GM18858 (cell line): ENCODE measurements at regions not wholly inside any gene's neighbourhood (a gene's known extent, or its start where the extent isn't known, plus 50 kb on each side); places are given as distances from the start of the nearest gene placed in this dataset.

Experiments used
- ATAC-seq: cut with Tn5 transposase; IDR thresholded peaks from one replicate; pipeline ENCODE4 v1.9.1; 2021; ENCODE audit not compliant: unreplicated experiment

DNA sequence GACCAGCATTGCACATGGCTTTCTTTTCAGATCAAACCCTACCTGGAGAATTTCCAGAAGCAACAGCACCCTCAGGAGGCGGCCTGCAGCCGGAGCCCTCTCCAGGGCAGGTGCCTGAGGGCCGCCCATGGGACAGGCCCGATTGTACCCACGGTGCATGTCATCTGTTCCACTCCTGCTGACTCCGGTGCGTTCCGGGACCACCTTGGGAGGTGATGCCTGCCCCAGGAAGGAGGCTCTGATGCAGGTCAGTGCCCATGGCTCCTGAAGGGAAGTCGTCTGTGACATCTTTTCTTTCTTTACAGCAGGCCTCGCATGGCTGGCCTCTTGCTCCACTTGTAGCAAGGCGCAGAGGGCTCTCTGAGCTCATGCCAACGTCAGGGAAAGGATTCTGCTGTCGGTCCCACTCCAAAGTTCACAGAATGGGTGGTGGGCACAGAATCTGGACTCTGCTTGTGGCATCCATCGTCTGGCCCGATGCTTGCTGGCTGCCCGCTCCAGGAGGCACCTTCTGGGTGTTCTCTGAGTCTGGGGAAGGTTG, 160.7 kb upstream of the RTL1 start:
- ATAC-seq = no peak

DNA sequence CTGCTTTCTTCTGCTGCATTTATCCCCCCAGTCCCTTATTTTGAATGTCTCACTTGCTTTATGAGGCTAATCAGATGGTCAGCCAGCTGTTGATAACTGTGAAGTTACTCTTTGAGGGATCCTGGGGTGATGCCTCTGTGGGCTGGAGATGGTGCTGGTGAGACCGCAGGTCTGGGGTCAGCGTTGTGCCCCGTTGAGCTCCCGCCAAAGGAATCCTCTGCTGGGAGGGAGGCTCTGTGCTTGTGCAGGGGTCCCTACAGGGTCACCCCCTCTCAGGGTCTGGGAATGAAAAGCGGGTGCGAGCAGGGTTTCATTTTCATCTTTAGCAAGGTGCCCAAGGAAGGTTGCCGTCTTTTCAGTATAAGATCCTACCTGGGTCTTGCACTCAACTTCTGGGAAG, 161.2 kb upstream of the RTL1 start:
- no peak for ATAC-seq

GRCh38 chr14:101065246-101065645, 161.7 kb upstream of the RTL1 start:
- no peak for ATAC-seq

- no peak for ATAC-seq
These were observed 162.5 kb upstream of the RTL1 start for GRCh38 chr14:101065696-101066694.

- ATAC-seq = no peak
These were observed 163.4 kb upstream of the RTL1 start for GRCh38 chr14:101066826-101067510.

- ATAC-seq = no peak
These were observed 165.0 kb upstream of the RTL1 start for GRCh38 chr14:101068313-101069227.

DNA sequence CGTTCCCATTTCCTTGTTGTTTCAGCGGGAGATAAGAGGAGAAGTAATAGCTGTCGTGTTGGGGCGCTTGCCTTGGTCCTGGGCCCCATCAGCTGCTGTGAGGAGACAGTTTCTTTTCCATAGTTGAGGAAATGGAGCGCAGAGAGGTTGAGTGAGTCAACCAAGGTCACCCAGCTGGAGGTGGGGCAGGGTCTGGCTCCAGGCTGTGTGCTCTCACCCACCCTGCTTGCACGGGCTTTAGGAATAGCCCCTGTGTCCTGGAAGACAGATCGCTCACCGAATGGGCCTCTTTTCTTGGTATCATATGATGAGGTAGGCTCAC, 165.7 kb upstream of the RTL1 start:
- no peak for ATAC-seq

DNA sequence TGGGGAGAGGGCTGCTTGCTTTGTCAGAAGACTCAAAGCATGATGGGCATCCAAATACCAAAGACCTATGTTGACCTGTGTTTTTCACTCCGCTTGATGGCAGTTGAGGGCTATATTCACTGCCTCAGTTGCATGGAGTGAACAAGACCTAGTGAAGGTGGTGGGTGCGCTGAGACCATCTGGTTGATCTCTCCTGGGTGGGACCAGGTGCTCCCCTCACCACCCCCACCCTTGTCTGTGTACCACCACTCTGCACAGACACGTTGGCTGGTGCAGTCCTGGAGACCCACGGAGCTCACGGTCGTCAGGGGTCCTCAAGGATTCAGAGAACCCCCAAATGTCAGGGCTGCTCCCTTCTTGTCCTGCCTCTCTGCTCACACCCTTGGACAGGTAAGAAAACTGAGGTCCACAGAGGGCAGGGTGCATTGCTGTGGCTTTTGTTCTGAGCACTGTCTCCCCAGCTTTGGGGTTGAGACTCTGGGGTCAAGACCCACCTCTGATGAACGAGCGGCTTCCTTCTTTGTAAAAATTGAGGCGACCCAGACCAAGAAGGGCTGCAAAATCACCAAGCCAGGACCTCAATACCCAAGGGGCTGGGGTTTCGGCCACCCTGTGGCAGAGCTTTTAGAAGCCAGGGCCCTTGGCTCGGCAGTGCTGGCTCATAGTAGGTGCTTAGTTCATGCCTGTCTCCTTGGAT, 166.3 kb upstream of the RTL1 start:
- no peak for ATAC-seq

DNA sequence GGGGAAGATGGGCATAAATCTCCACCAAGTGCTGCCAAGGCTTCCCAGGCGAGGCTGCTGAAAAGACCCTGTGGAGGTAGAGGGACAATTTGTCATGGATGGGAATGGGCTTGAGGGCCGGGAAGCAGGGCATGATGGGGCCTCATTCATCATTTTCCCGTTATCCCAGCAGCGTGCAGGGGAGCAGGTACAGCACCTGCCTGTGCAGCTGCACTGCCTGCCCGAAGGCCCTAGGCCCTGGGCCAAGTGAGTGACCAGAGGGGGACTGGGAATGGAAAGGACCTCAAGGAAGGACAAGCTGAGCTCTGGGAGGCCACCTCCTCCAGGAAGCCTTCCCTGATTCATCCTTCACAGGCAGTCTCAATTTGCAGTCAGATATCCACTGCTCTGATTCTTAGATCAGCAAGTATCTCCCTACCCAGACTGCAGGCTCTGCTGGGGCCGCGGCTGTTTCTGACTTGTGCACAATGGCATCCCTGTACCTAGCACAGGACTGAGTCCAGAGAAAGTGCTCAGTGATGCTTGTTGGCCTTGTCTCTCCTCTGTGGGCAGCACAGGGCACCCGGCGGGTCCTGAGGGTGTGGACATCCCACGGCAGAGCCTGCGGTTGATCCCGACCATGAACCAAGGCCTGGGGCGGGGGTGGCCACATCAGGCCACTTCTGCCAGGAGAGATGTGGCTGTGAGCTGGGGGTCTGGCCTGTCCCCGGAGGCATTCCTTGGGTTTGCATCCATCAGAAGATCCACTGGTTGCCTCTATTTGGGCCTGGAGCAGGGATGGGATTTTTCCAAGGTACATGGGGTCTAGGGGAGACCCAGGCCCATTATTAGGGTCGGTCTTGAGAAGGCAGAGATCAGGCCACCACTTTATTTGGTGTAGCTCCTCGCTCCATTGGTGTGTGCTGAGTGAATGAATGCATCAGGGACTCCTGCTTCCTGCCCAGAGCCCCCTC, 167.3 kb upstream of the RTL1 start:
- no peak for ATAC-seq

- no peak for ATAC-seq
These were observed 168.0 kb upstream of the RTL1 start for GRCh38 chr14:101071493-101071906.

DNA sequence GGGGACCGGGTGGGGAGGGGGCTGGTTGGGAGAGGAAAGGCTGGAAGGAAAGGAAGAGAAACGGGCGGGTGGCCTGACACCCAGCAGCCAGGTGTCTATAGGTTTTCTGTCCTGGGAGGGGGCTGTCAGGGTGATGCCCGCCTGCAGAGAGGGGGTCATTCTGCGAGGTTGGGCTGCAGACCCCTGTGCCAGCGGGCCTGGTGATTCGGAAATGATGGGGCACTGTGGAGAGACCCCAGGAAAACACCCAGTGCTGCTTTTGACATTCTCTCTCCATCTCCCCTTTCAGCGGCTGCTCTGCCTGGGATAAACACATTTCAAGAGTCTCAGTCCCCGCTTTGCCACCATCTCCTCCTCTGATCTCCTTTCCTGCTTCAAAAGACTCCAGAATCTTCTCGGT, 168.5 kb upstream of the RTL1 start:
- ATAC-seq = no peak

GRCh38 chr14:101072531-101072930, 169.0 kb upstream of the RTL1 start:
- ATAC-seq = no peak

GRCh38 chr14:101072945-101073597, 169.5 kb upstream of the RTL1 start:
- ATAC-seq = peak; percentile 81

DNA sequence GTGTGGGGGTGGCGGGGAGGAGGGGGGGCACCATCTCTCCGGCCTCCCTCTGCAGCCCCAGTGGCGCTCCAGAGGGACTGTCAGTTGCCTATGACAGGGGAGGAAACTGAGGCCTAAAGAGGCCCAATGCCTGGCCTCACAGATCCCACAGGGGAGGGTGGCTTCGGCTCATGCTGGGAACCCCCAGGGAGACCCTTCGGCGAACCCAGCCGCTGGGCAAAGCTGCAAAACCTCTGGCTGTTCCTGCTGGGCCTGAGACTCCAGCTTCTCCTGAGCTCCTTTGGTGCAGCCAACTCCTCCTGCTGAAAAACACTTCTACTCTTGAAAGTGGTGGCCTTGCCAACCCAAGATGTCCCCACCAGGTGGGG, 170.1 kb upstream of the RTL1 start:
- ATAC-seq = no peak

- no peak for ATAC-seq
These were observed 170.9 kb upstream of the RTL1 start for GRCh38 chr14:101074196-101075024.

GRCh38 chr14:101075025-101075800, 171.7 kb upstream of the RTL1 start:
- no peak for ATAC-seq

- no peak for ATAC-seq
These were observed 172.4 kb upstream of the RTL1 start for GRCh38 chr14:101075801-101076413.
